Bronchial epithelial cell (primary cell): ENCODE measurements at regions not wholly inside any gene's neighbourhood (a gene's known extent, or its start where the extent isn't known, plus 50 kb on each side); places are given as distances from the start of the nearest gene placed in this dataset.

ENCODE experiments used
- DNase-seq: peaks from one replicate; pipeline ENCODE4 v3.0.0-alpha.2; 2010; ENCODE audit warnings: low read depth
- FAIRE-seq: peaks from 2 replicates; lab custom pipeline; 2011; peaks lifted over from hg19 to GRCh38; lab: Jason Lieb, UNC
- H3K27me3 ChIP-seq: 2 replicates; pipeline ENCODE4 v1.5.1; 2011; ENCODE audit warnings: low read length; ENCODE audit not compliant: control insufficient read depth, insufficient read depth
- H3K36me3 ChIP-seq: 2 replicates; pipeline ENCODE4 v1.5.1; 2011; ENCODE audit warnings: low read length; ENCODE audit not compliant: control insufficient read depth, insufficient read depth
- H3K4me3 ChIP-seq: 2 replicates; pipeline ENCODE4 v1.5.1; 2011; ENCODE audit warnings: mild to moderate bottlenecking, low read depth, low read length, control low read depth
- CTCF ChIP-seq: IDR thresholded peaks from 2 replicates; pipeline ENCODE4 v1.5.1; 2011; ENCODE audit warnings: mild to moderate bottlenecking, moderate library complexity, low read length, control low read depth, inconsistent platforms; ENCODE audit not compliant: insufficient read depth, severe bottlenecking

- no peak for DNase-seq
- Histone ChIP-seq H3K4me3 (no peak overlapping the region), H3K36me3 (no peaks in the 10 kb centered on the region), H3K27me3 (no peaks in the 10 kb centered on the region)
- FAIRE-seq: no peak
- no peak for TF ChIP-seq CTCF
Measured at GRCh38 chr2:239584986-239585385, 184.2 kb upstream of the HDAC4 start.

GRCh38 chr2:239583879-239584859, 183.3 kb upstream of the HDAC4 start:
- Histone ChIP-seq H3K27me3 (no peaks in the 10 kb centered on the region), H3K4me3 (no peak overlapping the region), H3K36me3 (no peaks in the 10 kb centered on the region)
- FAIRE-seq: no peak
- no peak for TF ChIP-seq CTCF
- DNase-seq: no peak

- H3K36me3 ChIP-seq: no peaks in the 10 kb centered on the region
Measured at GRCh38 chr2:239583171-239583878, 182.5 kb upstream of the HDAC4 start.

GRCh38 chr2:239582476-239582875, 181.7 kb upstream of the HDAC4 start:
- no peaks in the 10 kb centered on the region for H3K36me3 ChIP-seq
- TF ChIP-seq CTCF: no peak
- FAIRE-seq (no peak), DNase-seq (no peak)
- no peak overlapping the region for H3K4me3 ChIP-seq
- no peaks in the 10 kb centered on the region for H3K27me3 ChIP-seq

More at GRCh38 chr2:239583171-239583878, 182.5 kb upstream of the HDAC4 start:
- FAIRE-seq: no peak
- no peak for DNase-seq
- no peak overlapping the region for H3K4me3 ChIP-seq
- H3K27me3 ChIP-seq: no peaks in the 10 kb centered on the region
- TF ChIP-seq CTCF: no peak

GRCh38 chr2:239581352-239581901, 180.6 kb upstream of the HDAC4 start:
- H3K36me3 ChIP-seq: no peaks in the 10 kb centered on the region
- H3K27me3 ChIP-seq: no peaks in the 10 kb centered on the region
- no peak for TF ChIP-seq CTCF
- FAIRE-seq (no peak), DNase-seq (no peak)
- H3K4me3 ChIP-seq: no peak overlapping the region
